NCI-H128 (cell line): ENCODE measurements at regions not wholly inside any gene's neighbourhood (a gene's known extent, or its start where the extent isn't known, plus 50 kb on each side); places are given as distances from the start of the nearest gene placed in this dataset.

Experiments
- DNase-seq: peaks from one replicate; lab custom pipeline; 2025; ENCODE audit not compliant: unreplicated experiment; lab: John Stamatoyannopoulos, UW

GRCh38 chr7:13532028-13532753, 457.3 kb downstream of the ETV1 start:
- peak; percentile 26 for DNase-seq

- no peak for DNase-seq
These were observed 450.8 kb downstream of the ETV1 start for GRCh38 chr7:13538669-13539068.

- DNase-seq: no peak
These were observed 449.0 kb downstream of the ETV1 start for GRCh38 chr7:13540429-13540828.

GRCh38 chr7:13541326-13541725, 448.1 kb downstream of the ETV1 start:
- no peak for DNase-seq

GRCh38 chr7:13542451-13542850, 447.0 kb downstream of the ETV1 start:
- DNase-seq: no peak

GRCh38 chr7:13551503-13551902, 438.0 kb downstream of the ETV1 start:
- DNase-seq: peak; percentile 66

- DNase-seq: no peak
These were observed 429.0 kb downstream of the ETV1 start for GRCh38 chr7:13560441-13560840.

GRCh38 chr7:13563257-13563656, 426.2 kb downstream of the ETV1 start:
- no peak for DNase-seq

- no peak for DNase-seq
These were observed 425.8 kb downstream of the ETV1 start for GRCh38 chr7:13563680-13564079.

- no peak for DNase-seq
These were observed 411.8 kb downstream of the ETV1 start for GRCh38 chr7:13577566-13578145.

- no peak for DNase-seq
These were observed 411.2 kb downstream of the ETV1 start for GRCh38 chr7:13578294-13578693.

- no peak for DNase-seq
These were observed 408.4 kb downstream of the ETV1 start for GRCh38 chr7:13581097-13581496.

- no peak for DNase-seq
These were observed 395.6 kb downstream of the ETV1 start for GRCh38 chr7:13593854-13594253.

GRCh38 chr7:13602036-13602435, 387.4 kb downstream of the ETV1 start:
- DNase-seq: no peak

- no peak for DNase-seq
These were observed 386.4 kb downstream of the ETV1 start for GRCh38 chr7:13603016-13603415.

GRCh38 chr7:13603661-13604060, 385.8 kb downstream of the ETV1 start:
- DNase-seq: no peak

- no peak for DNase-seq
These were observed 385.3 kb downstream of the ETV1 start for GRCh38 chr7:13604178-13604577.

- no peak for DNase-seq
These were observed 379.1 kb downstream of the ETV1 start for GRCh38 chr7:13610372-13610771.

GRCh38 chr7:13615679-13616078, 373.8 kb downstream of the ETV1 start:
- DNase-seq: no peak

- no peak for DNase-seq
These were observed 362.0 kb downstream of the ETV1 start for GRCh38 chr7:13627455-13627854.

GRCh38 chr7:13628239-13629001, 361.0 kb downstream of the ETV1 start:
- no peak for DNase-seq
